ENCODE measurements at regions not wholly inside any gene's neighbourhood (a gene's known extent, or its start where the extent isn't known, plus 50 kb on each side); places are given as distances from the start of the nearest gene placed in this dataset.

GRCh38 chr2:21571686-21572085, 447.9 kb downstream of the TDRD15 start:
- TF ChIP-seq ZBTB25 (CRISPR knock-in tag; IDR thresholded peaks at IDR 0.05) (no peak), JUN (CRISPR knock-in tag; IDR thresholded peaks at IDR 0.05) (no peak), ZNF776 (CRISPR knock-in tag; IDR thresholded peaks at IDR 0.05) (no peak), PRDM15 (CRISPR knock-in tag; IDR thresholded peaks at IDR 0.05) (no peak), ZNF580 (CRISPR knock-in tag; IDR thresholded peaks at IDR 0.05; ENCODE audit: borderline replicate concordance, low read depth) (no peak), FUBP1 (CRISPR knock-in tag; IDR thresholded peaks at IDR 0.05; ENCODE audit: borderline replicate concordance) (no peak), CHD4 (IDR thresholded peaks at IDR 0.05; ENCODE audit: borderline replicate concordance, low read length) (no peak), PAX8 (CRISPR knock-in tag; IDR thresholded peaks at IDR 0.05; ENCODE audit: borderline replicate concordance) (no peak), ZNF12 (CRISPR knock-in tag; IDR thresholded peaks at IDR 0.05) (no peak), TFDP2 (CRISPR knock-in tag; IDR thresholded peaks at IDR 0.05) (no peak), MNT (IDR thresholded peaks at IDR 0.05) (no peak), ZNF335 (CRISPR knock-in tag; IDR thresholded peaks at IDR 0.05) (no peak), POLR2A (IDR thresholded peaks at IDR 0.05; ENCODE audit: insufficient read depth in 1 of 2, low read depth in 2 of 2, low read length in 2 of 2) (no peak)

All from HepG2 (cell line).